H1 (cell line): ENCODE measurements at regions not wholly inside any gene's neighbourhood (a gene's known extent, or its start where the extent isn't known, plus 50 kb on each side); places are given as distances from the start of the nearest gene placed in this dataset.

Experiments
- ASH2L ChIP-seq: fragments of 200-600, 300-600 bp; sonication (generic); IDR thresholded peaks from one replicate; pipeline ENCODE4 v1.7.1; 2017; ENCODE audit warnings: low read length
- CBX8 ChIP-seq: fragments of 300-800, 300-1000 bp; sonication (generic); IDR thresholded peaks from 2 replicates; pipeline ENCODE4 v1.7.1; 2016; ENCODE audit warnings: low read depth, low read length, borderline replicate concordance
- CEBPB ChIP-seq: IDR thresholded peaks from 2 replicates; pipeline ENCODE4 v1.6.1; 2012; ENCODE audit warnings: low read depth, low read length
- CHD1 ChIP-seq: IDR thresholded peaks from 2 replicates; pipeline ENCODE4 v1.6.1; 2012; ENCODE audit warnings: low read depth, low read length, improper control_type of control experiment
- CREB1 ChIP-seq: IDR thresholded peaks from 2 replicates; pipeline ENCODE4 v1.6.1; 2012; ENCODE audit warnings: inconsistent platforms
- EGR1 ChIP-seq: IDR thresholded peaks from 2 replicates; pipeline ENCODE4 v1.6.1; 2011; ENCODE audit warnings: low read depth, low read length, borderline replicate concordance
- EZH2 ChIP-seq: fragments of 200-600 bp; sonication (generic); IDR thresholded peaks from 2 replicates; pipeline ENCODE4 v1.7.1; 2012; ENCODE audit warnings: low read depth, mild to moderate bottlenecking, moderate library complexity, low read length, inconsistent platforms; ENCODE audit not compliant: severe bottlenecking
- HDAC6 ChIP-seq: IDR thresholded peaks from one replicate; pipeline ENCODE4 v1.7.1; 2012; ENCODE audit warnings: low read depth, mild to moderate bottlenecking, inconsistent platforms, low read length, moderate library complexity
- MAFK ChIP-seq: IDR thresholded peaks from 2 replicates; pipeline ENCODE4 v1.6.1; 2012; ENCODE audit warnings: low read depth, mild to moderate bottlenecking, improper control_type of control experiment, low read length
- SP2 ChIP-seq: IDR thresholded peaks from 2 replicates; pipeline ENCODE4 v1.6.1; 2012; ENCODE audit warnings: mild to moderate bottlenecking, low read length, inconsistent platforms
- TBP ChIP-seq: IDR thresholded peaks from 2 replicates; pipeline ENCODE4 v1.6.1; 2011; ENCODE audit warnings: low read depth, low read length, improper control_type of control experiment
- TCF12 ChIP-seq: IDR thresholded peaks from 2 replicates; pipeline ENCODE4 v1.6.1; 2011; ENCODE audit warnings: low read depth, mild to moderate bottlenecking, low read length
- YY1 ChIP-seq: IDR thresholded peaks from 2 replicates; pipeline ENCODE4 v1.6.1; 2011; ENCODE audit warnings: low read depth, mild to moderate bottlenecking, low read length
- TF ChIP-seq, protein P1 (sequence below): IDR thresholded peaks from 2 replicates; pipeline ENCODE4 v1.6.1; 2012; ENCODE audit warnings: low read length, inconsistent platforms

DNA sequence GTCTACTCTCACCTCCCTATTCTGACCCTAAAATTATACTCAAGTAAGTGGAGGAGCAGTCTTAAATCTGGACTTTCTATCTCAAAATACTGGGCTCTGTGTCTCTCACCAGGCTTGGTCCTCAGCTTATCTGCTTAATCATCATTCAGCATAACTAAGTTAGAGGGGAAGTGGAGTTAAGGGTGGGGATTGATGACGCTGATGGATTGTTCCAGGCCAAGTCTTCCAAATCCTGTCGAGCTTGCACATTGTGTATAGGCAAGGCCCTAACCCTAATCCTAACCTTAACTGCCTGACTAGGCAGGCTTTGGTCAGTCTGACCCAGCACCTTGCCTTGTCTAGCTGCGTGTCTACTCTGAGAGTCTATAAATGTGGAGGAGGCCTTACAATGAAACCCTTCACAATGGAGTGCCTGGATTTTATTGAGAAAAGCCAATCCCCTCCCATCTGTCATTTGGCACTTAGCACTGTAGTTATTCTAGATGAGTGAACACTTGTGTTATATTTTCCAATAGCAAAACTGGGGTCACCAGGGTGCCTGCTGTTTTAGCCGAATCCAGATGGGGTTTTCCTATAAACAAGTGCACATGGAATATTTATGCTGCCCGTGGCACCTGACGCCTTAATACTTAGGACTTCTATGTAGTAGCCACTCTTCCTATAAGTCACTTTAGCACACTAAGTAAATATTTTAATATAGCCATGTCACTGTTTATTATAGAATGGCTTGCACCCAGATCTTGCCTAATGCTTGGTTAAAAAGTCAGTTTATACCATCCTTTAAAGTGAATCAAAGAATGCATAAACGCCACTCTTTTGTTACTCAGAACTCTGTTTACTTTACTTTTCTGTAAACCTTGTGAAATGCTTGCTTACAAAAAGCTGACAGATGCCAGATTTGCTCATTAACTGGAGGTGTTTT, 193.2 kb upstream of the MYOCD start (continued):
- TF ChIP-seq, protein P1, sequence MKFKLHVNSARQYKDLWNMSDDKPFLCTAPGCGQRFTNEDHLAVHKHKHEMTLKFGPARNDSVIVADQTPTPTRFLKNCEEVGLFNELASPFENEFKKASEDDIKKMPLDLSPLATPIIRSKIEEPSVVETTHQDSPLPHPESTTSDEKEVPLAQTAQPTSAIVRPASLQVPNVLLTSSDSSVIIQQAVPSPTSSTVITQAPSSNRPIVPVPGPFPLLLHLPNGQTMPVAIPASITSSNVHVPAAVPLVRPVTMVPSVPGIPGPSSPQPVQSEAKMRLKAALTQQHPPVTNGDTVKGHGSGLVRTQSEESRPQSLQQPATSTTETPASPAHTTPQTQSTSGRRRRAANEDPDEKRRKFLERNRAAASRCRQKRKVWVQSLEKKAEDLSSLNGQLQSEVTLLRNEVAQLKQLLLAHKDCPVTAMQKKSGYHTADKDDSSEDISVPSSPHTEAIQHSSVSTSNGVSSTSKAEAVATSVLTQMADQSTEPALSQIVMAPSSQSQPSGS = no peak
- TF ChIP-seq CBX8 = no peak
- no peak for TF ChIP-seq CEBPB
- no peak for TF ChIP-seq EGR1
- TF ChIP-seq HDAC6 = no peak
- TF ChIP-seq ASH2L = no peak
- TF ChIP-seq CHD1 = no peak
- no peak for TF ChIP-seq TCF12
- TF ChIP-seq SP2 = no peak
- TF ChIP-seq TBP = no peak
- no peak for TF ChIP-seq YY1
- no peak for TF ChIP-seq MAFK
- TF ChIP-seq CREB1 = no peak
- no peak for TF ChIP-seq EZH2
